Hepatocyte (in vitro differentiated cells): ENCODE measurements at regions not wholly inside any gene's neighbourhood (a gene's known extent, or its start where the extent isn't known, plus 50 kb on each side); places are given as distances from the start of the nearest gene placed in this dataset.

Source experiments
- CTCF ChIP-seq: fragments of 200-600 bp; sonication (generic); IDR thresholded peaks from 2 replicates; pipeline ENCODE4 v1.5.1; 2016; ENCODE audit warnings: antibody characterized with exemption, mild to moderate bottlenecking; ENCODE audit not compliant: poor library complexity
- EZH2 ChIP-seq: fragments of 200-600 bp; sonication (generic); IDR thresholded peaks from 2 replicates; pipeline ENCODE4 v1.6.1; 2016; ENCODE audit warnings: antibody characterized with exemption, mild to moderate bottlenecking, borderline replicate concordance

GRCh38 chr5:74413403-74414048, 227.0 kb downstream of the ENC1 start:
- TF ChIP-seq CTCF (no peak), EZH2 (no peak)
